Spleen (tissue), 11 donors: ENCODE measurements at regions not wholly inside any gene's neighbourhood (a gene's known extent, or its start where the extent isn't known, plus 50 kb on each side); places are given as distances from the start of the nearest gene placed in this dataset.

Experiments
- DNase-seq: peaks from one replicate; pipeline ENCODE4 v3.0.0-alpha.2; 2020
- H3K27ac ChIP-seq, 8 donors: fragments of 200-600 bp; sonication (generic) in 7 of 8; 1 replicate in 4 of 8; 2 replicates in 4 of 8; pipeline versions ENCODE4 v1.5.0 to v1.8.0; 2016 to 2021; ENCODE audit warnings: inconsistent platforms in 4 of 8, mild to moderate bottlenecking in 4 of 8, moderate library complexity in 1 of 8
- H3K27me3 ChIP-seq, 7 donors: fragments of 200-600 bp; sonication (generic) in 6 of 7; replicated peaks in 1 of 7; 1 replicate in 4 of 7; 2 replicates in 3 of 7; pipeline versions ENCODE4 v1.5.0 to v1.8.0; 2016 to 2021; ENCODE audit warnings: inconsistent platforms in 3 of 7, mild to moderate bottlenecking in 1 of 7
- H3K36me3 ChIP-seq, 6 donors: fragments of 200-600 bp; sonication (generic) in 5 of 6; 1 replicate in 4 of 6; 2 replicates in 2 of 6; pipeline versions ENCODE4 v1.5.0 to v1.8.0; 2016 to 2021; ENCODE audit warnings: inconsistent platforms in 2 of 6
- H3K4me1 ChIP-seq, 6 donors: fragments of 200-600 bp; sonication (generic) in 5 of 6; 1 replicate in 3 of 6; 2 replicates in 3 of 6; pipeline versions ENCODE4 v1.5.0 to v1.8.0; 2016 to 2021; ENCODE audit warnings: inconsistent platforms in 3 of 6
- H3K4me3 ChIP-seq, 8 donors: fragments of 200-600 bp; sonication (generic) in 7 of 8; 1 replicate in 4 of 8; 2 replicates in 4 of 8; pipeline versions ENCODE4 v1.5.0 to v1.8.0; 2016 to 2021; ENCODE audit warnings: inconsistent platforms in 4 of 8, mild to moderate bottlenecking in 4 of 8, moderate library complexity in 2 of 8
- H3K9me3 ChIP-seq, 8 donors: fragments of 200-600 bp; sonication (generic) in 7 of 8; 1 replicate in 4 of 8; 2 replicates in 4 of 8; pipeline versions ENCODE4 v1.5.0 to v1.8.0; 2016 to 2021; ENCODE audit warnings: inconsistent platforms in 4 of 8
- CTCF ChIP-seq, 11 experiments: fragments of 200-600 bp in 7 of 11; fragments of 450-650 bp in 4 of 11; sonication (generic) in 4 of 11; IDR thresholded peaks in 8 of 11; conservative IDR thresholded peaks in 3 of 11; 1 replicate in 7 of 11; 2 replicates in 4 of 11; pipeline versions ENCODE4 v1.4.0 to v1.8.0; 2016 to 2021; ENCODE audit warnings: antibody characterized with exemption in 11 of 11, inconsistent platforms in 4 of 11, mild to moderate bottlenecking in 1 of 11
- POLR2A ChIP-seq, 3 donors: fragments of 450-650 bp; IDR thresholded peaks; one replicate each; pipeline ENCODE4 v1.5.1; 2017; ENCODE audit warnings: antibody characterized with exemption in 3 of 3, mild to moderate bottlenecking in 1 of 3
- POLR2AphosphoS5 ChIP-seq, 3 donors: sonication (generic); formaldehyde crosslinking; IDR thresholded peaks; one replicate each; pipeline ENCODE4 v1.5.1; 2017; ENCODE audit warnings: antibody characterized with exemption in 3 of 3
- WGBS, 5 donors: extraction: QIAGEN DNeasy Blood & Tissue Kit in 3 of 5; methylation state at CpG; one replicate each; pipeline versions ENCODE4 v1.1.5 to v1.1.7; 2013 to 2018; 5-methylcytosine and 5-hydroxymethylcytosine counted together
- intact Hi-C: fragments of 100-400 bp; cut with DNase I; formaldehyde crosslinking; loops from one replicate; pipeline ENCODE4 v1.15.0; 2023; ENCODE audit warnings: low total_unique reads
- donor health status: healthy with polysubstance abuse.
- donor health status: DM: no; HTN: no; CAD: no; lungs with moderate emphysema.
- donor health status: DM: no; HTN: no; CAD: no.
- donor health status: Bipolar disorder and iron deficiency.
- donor health status: healthy.
- donor health status: DM: no; HTN: no; CAD: no.
- donor health status: DM: yes; HTN: yes; CAD: no.

GRCh38 chr4:160020804-160021203 is 917.9 kb downstream of the RAPGEF2 start:
- intact Hi-C loops: no loop called here
- WGBS, 5 donors: 80 to 87% (median 85%) methylated on average over 3 of the region's 3 CpGs
- Histone ChIP-seq H3K27me3 (no peaks in the 10 kb centered on the region), H3K4me1 (no peaks in the 10 kb centered on the region), H3K27ac (no peak overlapping the region), H3K4me3 (no peak overlapping the region), H3K36me3 (no peaks in the 10 kb centered on the region), H3K9me3 (peaks cover 0 to 9% (median 1%) of the 10 kb centered on the region in 8 donors)
- no peak for DNase-seq
- TF ChIP-seq POLR2AphosphoS5 (IDR thresholded peaks at IDR 0.05) (no peak), CTCF (IDR thresholded peaks at IDR 0.05 in 8 of 11, conservative IDR thresholded peaks at IDR 0.05 in 3 of 11) (no peak), POLR2A (IDR thresholded peaks at IDR 0.05) (no peak)

GRCh38 chr4:160021870-160022269 is 919.0 kb downstream of the RAPGEF2 start:
- H3K4me3 ChIP-seq: no peak overlapping the region
- H3K4me1 ChIP-seq: no peaks in the 10 kb centered on the region
- intact Hi-C loops: no loop called here
- no peaks in the 10 kb centered on the region for H3K36me3 ChIP-seq
- TF ChIP-seq POLR2AphosphoS5 (IDR thresholded peaks at IDR 0.05): no peak
- TF ChIP-seq POLR2A (IDR thresholded peaks at IDR 0.05): no peak
- TF ChIP-seq CTCF (IDR thresholded peaks at IDR 0.05 in 8 of 11, conservative IDR thresholded peaks at IDR 0.05 in 3 of 11): no peak
- H3K27ac ChIP-seq: no peak overlapping the region
- WGBS, 5 donors: 89 to 100% (median 93%) methylated on average over 1 of the region's 1 CpG
- H3K9me3 ChIP-seq: peaks cover 0 to 16% (median 2%) of the 10 kb centered on the region in 8 donors
- no peaks in the 10 kb centered on the region for H3K27me3 ChIP-seq
- DNase-seq: no peak

- H3K27me3 ChIP-seq: no peaks in the 10 kb centered on the region
- H3K4me1 ChIP-seq: no peaks in the 10 kb centered on the region
- no peak for DNase-seq
- intact Hi-C loops: no loop called here
- TF ChIP-seq POLR2A (IDR thresholded peaks at IDR 0.05) (no peak), CTCF (IDR thresholded peaks at IDR 0.05 in 8 of 11, conservative IDR thresholded peaks at IDR 0.05 in 3 of 11) (no peak), POLR2AphosphoS5 (IDR thresholded peaks at IDR 0.05) (no peak)
- no peaks in the 10 kb centered on the region for H3K36me3 ChIP-seq
- no peak overlapping the region for H3K27ac ChIP-seq
- 60 to 66% (median 63%) methylated on average over 2 of the region's 2 CpGs for WGBS, 5 donors
- peaks cover 0 to 25% (median 0%) of the 10 kb centered on the region in 8 donors for H3K9me3 ChIP-seq
- H3K4me3 ChIP-seq: no peak overlapping the region
Measured at GRCh38 chr4:160026721-160027120, 923.8 kb downstream of the RAPGEF2 start.

GRCh38 chr4:160034501-160034900 is 931.6 kb downstream of the RAPGEF2 start:
- DNase-seq: no peak
- H3K36me3 ChIP-seq: no peaks in the 10 kb centered on the region
- TF ChIP-seq CTCF (IDR thresholded peaks at IDR 0.05 in 8 of 11, conservative IDR thresholded peaks at IDR 0.05 in 3 of 11) (no peak), POLR2A (IDR thresholded peaks at IDR 0.05) (no peak), POLR2AphosphoS5 (IDR thresholded peaks at IDR 0.05) (no peak)
- H3K27me3 ChIP-seq: no peaks in the 10 kb centered on the region
- intact Hi-C loops: no loop called here
- peaks cover 0 to 10% (median 3%) of the 10 kb centered on the region in 8 donors for H3K9me3 ChIP-seq
- no peak overlapping the region for H3K4me3 ChIP-seq
- no peak overlapping the region for H3K27ac ChIP-seq
- H3K4me1 ChIP-seq: no peaks in the 10 kb centered on the region
